GM12872 (cell line): ENCODE measurements at regions not wholly inside any gene's neighbourhood (a gene's known extent, or its start where the extent isn't known, plus 50 kb on each side); places are given as distances from the start of the nearest gene placed in this dataset.

Experiments
- TF ChIP-seq, protein P1 (sequence below): IDR thresholded peaks from 3 replicates; pipeline ENCODE4 v1.5.1; 2011; ENCODE audit warnings: low read depth, mild to moderate bottlenecking, low read length, moderate library complexity; ENCODE audit not compliant: insufficient read depth

DNA sequence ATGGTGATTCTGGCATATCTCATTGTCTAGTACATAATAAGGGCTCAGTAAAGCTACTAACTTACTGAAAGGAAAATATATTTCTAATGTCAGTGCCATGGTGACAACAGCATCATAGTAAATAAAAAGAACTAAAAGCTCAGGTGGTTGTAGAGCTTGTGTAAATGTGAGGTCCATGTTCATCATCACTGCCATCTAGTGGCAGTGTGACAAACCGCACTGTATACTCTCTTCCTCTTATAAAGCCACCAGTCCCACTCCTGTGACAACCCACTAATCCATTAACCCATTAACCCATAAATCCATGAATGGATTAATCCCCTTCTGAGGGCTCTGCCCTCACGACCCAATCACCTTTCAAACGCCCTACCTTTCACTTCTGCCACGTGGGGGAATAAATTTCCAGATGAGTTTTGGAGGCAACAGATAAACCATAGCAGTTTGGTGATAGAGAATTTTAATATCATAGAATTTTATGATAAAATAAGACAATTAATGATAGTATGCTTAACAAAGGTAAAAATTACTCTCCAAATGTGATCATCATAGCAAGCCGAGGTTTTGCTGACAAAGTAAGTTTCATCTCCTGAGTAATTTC lies 160.4 kb upstream of the SGCG start:
- TF ChIP-seq, protein P1, sequence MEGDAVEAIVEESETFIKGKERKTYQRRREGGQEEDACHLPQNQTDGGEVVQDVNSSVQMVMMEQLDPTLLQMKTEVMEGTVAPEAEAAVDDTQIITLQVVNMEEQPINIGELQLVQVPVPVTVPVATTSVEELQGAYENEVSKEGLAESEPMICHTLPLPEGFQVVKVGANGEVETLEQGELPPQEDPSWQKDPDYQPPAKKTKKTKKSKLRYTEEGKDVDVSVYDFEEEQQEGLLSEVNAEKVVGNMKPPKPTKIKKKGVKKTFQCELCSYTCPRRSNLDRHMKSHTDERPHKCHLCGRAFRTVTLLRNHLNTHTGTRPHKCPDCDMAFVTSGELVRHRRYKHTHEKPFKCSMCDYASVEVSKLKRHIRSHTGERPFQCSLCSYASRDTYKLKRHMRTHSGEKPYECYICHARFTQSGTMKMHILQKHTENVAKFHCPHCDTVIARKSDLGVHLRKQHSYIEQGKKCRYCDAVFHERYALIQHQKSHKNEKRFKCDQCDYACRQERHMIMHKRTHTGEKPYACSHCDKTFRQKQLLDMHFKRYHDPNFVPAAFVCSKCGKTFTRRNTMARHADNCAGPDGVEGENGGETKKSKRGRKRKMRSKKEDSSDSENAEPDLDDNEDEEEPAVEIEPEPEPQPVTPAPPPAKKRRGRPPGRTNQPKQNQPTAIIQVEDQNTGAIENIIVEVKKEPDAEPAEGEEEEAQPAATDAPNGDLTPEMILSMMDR, result peak; percentile 88

DNA sequence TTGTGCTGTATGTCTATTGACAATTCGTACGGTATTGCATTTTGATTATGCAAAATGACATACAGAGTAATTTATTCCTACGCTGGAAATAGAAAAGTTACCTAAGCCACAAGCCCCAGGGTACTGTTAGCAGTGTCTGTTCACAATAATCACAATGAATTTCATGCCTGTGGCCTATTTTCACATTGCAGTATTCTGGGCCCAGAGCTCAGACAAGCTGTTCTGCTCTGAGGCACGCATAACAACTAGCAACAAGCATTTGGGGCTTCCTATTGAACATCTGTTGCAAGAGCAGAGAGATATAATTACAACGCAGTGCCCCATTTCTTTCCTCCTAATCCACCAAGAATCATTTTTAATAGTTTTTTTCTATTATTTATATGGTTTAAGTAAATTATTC lies 158.9 kb upstream of the SGCG start:
- TF ChIP-seq, protein P1, result no peak

DNA sequence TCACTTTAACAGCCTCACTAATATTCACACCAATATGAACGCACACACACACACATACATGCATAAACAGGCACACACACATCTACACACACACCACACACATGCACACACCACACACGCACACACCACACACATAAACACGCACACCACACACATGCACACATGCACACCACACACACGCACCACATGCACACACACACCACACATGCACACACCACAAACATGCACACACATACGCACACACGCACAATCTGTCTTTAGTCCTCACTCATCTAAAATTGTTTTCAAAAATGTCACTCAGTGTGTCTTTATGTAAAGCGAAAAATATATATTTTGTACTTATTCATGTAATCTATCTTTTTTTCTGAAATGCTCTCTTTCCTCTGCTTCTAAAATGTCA lies 158.1 kb upstream of the SGCG start:
- TF ChIP-seq, protein P1, result no peak

DNA sequence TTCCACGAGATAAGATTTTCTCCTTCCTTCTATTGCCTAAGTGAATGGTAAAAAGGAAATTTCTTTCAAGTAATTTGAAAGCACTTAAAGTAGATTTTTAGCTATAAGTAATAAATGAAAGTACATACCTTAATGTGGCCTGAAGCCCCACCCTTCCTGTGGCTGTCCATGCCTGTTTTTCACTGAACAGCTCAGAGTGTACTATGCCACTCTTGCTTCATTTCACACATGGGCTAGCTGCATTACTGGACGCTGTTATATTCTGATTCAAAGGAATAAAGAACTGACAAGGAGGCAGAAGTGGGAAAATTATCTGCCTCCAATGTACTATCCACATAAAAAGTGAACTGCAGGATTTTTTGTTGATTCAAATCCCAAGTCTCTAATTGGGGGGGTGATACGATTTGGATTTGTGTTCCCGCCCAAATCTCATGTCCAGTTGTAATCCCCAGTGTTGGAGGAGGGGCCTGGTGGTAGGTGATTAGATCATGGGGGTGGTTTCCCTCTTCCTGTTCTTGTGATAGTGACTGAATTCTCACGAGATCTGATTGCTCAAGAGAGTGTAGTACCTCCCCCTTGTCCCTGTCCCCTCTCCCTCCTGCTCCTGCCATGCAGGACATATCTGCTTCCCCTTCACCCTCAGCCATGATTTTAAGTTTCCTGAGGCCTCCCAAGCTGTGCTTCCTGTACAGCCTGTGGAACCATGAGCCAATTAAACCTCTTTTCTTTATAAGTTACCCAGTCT lies 154.7 kb upstream of the SGCG start:
- TF ChIP-seq, protein P1, result no peak

DNA sequence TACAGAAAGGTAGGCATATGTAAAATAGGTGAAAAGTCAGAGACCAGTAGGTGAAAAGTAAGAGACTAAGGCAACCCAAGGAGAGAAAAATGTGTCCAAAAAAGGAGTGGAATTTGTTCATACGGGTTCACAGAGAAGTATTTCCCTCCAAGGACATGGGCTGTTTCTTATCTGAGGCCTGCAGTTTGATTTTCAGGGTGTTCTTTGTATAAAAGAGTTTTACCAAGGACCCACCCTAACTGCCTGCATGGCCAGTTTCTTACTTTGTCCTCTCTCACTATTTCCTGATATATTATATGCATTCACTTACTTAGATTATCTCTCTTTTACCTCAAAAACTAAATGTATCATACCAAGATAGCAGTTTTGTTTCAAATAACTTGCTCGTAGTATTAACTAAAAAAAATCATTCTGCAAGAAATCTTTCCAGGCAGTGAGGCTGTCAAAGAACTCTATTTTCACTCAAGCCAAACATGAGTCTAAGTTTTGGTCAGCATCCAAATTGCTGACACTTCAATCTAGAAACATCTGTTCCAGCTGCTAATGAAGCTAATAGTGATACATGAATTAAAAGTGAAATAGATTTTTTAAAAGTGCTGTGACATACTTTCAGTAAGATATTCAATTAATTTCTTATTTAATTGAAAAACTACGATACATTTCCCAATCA lies 141.4 kb upstream of the SGCG start:
- TF ChIP-seq, protein P1, result no peak

DNA sequence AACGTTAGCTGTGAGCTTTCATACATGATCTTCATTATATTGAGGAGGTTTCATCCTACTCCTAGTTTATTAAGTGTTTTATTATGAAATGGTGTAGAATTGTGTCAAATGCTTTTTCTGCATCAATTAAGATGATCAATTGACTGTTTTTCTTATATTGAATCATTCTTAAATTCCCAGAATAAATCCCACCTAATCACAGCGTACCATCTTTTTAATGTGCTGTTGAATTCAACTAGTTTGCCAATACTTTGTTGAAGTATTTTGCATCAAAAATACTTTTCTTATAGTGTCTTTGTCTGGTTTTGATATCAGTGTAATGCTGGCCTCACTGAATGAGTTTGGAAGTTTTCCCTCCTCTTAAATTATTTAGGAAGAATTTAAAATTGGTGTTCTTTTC lies 138.6 kb upstream of the SGCG start:
- TF ChIP-seq, protein P1, result no peak

DNA sequence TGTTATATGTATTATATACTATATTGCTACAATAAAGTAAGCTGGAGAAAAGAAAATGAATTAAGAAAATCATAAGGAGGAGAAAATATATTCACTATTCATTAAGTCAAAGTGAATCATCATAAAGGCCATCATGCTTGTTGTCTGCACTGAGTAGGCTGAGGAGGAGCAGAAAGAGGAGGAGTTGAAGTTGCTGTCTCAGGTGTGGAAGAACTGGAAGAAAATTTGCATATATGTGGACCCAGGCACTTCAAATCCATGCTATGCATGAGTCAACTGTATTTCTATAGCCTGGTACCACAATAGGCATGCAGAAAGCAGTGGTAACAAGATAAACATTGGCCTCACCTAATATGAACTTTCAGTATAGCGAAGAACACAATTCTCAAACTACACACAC lies 135.9 kb upstream of the SGCG start:
- TF ChIP-seq, protein P1, result no peak
